HG03095 (cell line): ENCODE measurements at regions not wholly inside any gene's neighbourhood (a gene's known extent, or its start where the extent isn't known, plus 50 kb on each side); places are given as distances from the start of the nearest gene placed in this dataset.

Source experiments
- ATAC-seq: cut with Tn5 transposase; IDR thresholded peaks from one replicate; pipeline ENCODE4 v1.9.1; 2021; ENCODE audit warnings: moderate library complexity; ENCODE audit not compliant: unreplicated experiment

DNA sequence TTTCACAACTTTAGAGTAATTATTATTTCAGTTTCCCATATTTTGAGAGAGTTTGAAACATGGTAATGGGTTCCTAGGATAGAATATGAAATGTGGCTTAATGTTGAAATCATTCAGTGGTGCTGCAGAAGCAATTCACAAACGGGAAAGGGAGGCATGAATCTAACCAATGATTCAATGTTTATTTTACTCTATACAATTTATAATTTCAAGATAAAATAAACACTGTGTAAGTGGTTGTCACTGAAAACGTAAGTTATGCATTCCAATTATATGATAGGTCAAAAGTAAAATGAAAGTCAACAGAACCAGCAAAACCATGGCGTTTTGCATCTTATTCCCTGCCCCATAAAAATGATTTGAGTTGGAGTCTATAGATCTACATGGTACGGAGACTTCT is 1207.1 kb upstream of the CDH18 start:
- no peak for ATAC-seq

DNA sequence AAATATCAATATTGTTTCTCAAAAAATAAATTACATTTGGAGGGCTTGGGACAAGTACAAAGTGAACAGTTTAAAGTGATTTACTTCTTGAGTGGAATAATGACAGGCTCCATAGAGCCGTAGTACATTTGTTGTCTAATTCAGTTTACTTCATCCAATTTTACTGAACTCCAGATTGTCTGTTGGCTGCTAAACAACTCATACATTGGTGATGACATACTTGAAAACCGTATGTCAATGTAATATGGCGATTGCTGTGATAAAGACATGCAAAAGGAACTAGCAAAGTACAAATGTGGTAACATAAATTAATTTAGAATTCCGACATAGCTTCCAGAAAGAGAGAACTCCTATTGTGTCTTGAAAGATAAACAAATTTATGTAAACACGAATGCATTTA is 1197.5 kb upstream of the CDH18 start:
- ATAC-seq: no peak

GRCh38 chr5:21184581-21184980 is 1196.6 kb upstream of the CDH18 start:
- ATAC-seq: no peak

DNA sequence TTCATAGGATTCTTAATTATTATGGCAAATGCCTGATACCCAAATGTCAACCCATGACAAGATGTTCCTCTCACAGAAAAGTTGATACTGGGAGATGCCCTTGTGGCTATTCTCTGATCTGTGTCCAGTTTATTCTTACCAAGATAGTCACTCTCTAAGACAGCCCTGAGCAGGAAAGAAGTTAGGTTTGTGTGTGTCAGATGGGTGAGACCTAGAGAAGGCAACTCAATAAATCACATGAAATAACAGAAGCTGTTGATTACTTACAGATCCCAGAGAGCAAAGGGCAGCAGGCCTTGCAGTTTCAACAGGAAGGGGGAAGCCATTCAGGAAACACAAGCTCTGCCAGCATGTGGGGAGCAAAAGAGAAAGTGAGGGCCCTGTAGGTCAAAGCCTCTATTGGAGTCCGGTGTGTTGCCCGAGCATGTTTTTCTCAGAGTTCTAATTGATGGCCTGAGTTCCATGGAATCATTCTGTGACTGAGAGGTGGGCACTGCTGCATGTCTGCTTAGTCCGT is 1193.7 kb upstream of the CDH18 start:
- ATAC-seq: no peak

DNA sequence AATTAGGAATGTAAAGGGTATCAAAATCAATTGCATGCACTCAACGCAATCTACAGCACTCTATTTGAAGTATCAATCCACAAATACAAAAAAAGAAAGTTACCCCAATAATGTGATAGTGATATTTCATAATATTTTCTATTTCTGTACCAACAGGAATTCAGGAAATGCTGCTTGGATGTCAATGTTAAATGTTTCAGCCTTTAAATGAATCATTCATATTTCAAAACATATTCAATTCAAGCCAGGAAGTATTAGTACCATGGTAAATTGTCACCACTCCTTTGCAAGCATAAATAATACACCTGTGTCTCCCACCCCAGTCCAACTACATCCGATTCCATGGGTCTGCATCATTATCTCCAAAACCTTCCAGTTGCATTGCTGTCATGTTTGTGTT is 1185.5 kb upstream of the CDH18 start:
- ATAC-seq: no peak

DNA sequence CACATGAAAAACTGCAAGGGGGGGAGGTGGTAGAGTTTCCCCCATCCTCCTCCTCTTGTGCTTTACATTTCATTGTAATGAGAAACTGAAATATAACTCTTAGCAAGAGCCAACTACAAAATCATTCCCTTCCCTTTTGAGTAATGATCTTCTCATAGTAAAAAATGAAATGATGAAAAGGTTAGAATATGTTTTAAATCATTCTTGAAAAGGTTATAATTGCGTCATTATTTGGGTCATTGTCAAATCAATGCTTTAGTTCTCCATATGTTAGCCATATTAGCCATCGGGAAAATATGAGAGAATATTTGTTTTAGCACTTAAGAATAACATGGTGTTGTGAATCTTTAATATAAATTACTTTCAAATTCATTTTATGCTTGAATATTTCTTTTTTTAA is 1185.0 kb upstream of the CDH18 start:
- no peak for ATAC-seq

DNA sequence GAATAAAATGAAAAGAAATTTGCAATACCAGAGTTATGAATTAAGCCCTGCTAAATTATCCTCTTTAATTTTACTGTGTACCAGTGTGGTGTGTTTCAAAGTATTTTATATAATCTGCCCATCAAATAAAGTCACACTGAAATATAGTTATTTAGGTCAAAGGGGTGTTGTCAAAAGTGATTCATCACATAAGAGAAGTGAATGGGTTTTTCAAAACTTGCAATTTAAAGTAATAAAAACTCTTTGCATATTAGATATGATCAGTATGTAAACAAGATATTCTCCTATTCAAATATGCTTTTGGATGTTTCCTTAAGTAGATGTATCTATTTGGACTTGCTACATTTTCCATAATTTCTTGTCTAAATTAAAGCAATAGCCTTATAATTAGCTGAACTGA is 1183.0 kb upstream of the CDH18 start:
- ATAC-seq: no peak

DNA sequence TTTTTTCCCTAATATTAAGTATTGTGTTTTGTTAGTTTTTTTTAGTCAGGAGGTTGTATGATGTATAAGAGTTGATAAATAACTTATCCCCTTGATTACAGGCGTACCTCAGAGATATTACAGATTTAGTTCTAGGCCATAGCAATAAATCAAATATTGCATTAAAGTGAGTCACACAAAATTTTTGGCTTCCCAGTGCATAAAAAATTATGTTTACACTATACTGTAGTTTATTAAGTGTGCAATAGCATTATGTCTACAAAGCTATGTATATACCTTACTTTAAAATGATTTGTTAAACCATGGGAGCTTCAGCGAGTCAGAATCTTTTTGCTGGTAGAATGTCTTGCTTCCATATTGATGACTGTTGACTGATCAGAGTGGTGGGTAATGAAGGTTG is 1180.6 kb upstream of the CDH18 start:
- no peak for ATAC-seq

DNA sequence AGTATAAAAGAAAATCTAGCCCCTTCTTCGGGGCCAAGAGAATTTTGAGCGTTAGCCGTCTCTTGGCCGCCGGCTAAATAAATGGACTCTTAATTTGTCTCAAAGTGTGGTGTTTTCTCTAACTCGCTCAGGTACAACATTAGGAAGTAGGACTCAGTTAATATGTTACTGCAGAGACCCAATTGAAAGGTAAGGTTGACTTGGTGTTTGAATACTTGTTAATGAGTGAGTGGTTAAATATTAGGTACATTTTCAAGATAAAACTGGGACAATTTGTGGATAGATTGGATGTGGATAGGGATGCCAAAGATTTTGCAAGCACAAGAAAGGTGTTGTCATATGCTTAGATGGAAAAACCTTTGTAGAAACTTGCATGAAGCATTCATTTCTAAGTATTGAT is 1177.3 kb upstream of the CDH18 start:
- no peak for ATAC-seq

DNA sequence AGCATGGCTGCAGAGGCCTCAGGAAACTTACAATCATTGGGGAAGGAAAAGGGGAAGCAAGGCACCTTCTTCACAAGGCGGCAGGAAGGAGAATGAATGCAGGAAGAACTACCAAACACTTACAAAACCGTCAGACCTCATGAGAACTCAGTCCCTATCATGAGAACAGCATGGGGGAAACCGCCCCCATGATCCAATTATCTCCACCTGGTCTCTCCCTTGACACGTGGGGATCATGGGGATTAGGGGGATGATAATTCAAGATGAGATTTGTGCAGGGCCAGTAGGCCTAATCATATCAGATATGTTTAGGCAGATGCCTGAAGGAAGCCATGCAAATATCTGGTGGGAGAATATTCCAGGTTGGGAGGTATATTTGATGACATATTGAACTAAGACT is 1176.4 kb upstream of the CDH18 start:
- ATAC-seq: no peak

DNA sequence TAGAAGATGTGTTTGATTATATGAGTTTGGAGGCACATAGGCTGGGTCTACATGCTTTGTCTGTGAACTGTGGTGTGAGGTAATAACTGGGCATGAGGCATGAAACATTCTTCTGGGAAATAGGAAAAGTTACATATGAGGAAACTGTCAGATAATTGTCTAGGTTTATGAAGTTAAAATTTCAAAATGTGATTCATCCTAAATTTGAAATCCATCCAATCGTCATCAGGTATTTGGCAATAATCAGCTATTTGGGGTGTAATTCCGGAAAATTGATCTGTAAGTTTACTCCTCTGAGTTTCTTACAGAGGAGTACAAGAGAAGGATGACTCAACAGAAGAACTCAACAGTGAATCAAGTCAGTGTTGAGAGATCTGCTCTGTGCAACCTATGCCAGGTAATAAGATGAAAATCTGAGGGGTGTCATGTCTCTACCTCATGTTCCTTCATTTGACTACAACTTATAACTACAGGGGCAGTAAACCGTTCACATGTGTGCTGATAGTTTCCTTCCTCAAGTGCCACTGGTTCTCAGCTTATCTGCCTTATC is 1171.6 kb upstream of the CDH18 start:
- ATAC-seq: no peak

- no peak for ATAC-seq
Observed at GRCh38 chr5:21154526-21154925, 1166.5 kb upstream of the CDH18 start.

GRCh38 chr5:21152611-21153010 is 1164.6 kb upstream of the CDH18 start:
- no peak for ATAC-seq

DNA sequence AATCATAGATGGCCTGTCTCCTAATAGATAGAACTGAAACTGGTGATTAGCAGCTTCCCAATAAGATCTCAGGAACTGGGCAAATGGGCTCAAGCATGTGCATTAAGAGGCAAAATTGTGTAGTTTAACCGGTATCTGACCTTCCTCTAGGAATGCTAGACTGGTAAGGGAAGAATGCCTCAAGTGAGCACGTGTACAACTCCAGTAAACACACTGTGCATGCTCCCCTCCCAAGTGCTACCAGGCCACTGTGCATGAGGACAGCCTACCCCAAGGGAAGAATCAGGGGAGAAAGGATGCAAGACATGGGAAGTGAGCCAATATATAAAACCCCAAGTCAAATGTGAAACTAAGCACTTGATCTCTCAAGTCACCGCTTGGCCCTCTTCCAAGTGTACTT is 1157.4 kb upstream of the CDH18 start:
- no peak for ATAC-seq

GRCh38 chr5:21143686-21144085 is 1155.7 kb upstream of the CDH18 start:
- ATAC-seq: no peak

DNA sequence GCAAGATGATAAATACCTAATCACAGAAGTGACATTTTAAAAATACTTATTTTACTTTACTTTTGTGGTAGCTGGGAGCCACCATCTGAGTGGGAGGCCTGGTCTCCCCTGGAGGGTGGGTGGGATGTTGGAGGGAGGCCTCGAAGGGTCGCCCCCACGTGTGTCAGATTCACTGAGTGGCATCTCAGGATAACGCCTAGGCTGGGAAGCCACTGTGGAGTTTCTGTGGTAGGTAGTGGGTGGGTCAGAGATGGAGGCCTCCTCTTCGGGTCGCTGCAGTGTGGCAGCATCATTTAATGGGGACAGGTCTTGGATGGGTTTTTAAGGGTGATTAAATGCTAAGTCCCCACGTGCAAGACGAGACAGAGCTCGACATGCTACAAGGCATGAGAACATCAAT is 1154.8 kb upstream of the CDH18 start:
- no peak for ATAC-seq

GRCh38 chr5:21140987-21141386 is 1153.0 kb upstream of the CDH18 start:
- ATAC-seq: no peak

- ATAC-seq: no peak
Observed at GRCh38 chr5:21126236-21126635, 1138.2 kb upstream of the CDH18 start.

GRCh38 chr5:21125238-21125983 is 1137.4 kb upstream of the CDH18 start:
- ATAC-seq: no peak

- ATAC-seq: no peak
Observed at GRCh38 chr5:21121213-21121612, 1133.2 kb upstream of the CDH18 start.

DNA sequence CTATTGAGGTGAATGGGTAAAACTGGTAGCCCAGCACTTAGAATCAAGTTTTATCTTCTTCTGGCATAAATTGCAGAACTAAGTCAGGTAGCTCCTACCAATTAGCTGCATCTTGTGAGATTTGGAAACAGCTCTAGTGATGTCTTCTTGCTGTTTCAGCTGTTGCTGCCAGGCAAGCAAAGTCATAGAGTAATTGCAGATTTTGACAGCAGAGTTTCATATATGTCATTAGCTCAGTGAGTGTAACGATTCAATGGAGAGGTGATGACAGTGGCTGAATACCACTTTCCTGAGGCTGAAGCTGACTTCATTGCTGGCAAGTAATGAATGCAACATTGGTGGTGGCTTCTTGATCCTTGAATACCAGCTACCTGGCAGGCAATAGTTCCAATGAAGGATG is 1109.7 kb upstream of the CDH18 start:
- no peak for ATAC-seq

GRCh38 chr5:21094619-21095018 is 1106.6 kb upstream of the CDH18 start:
- ATAC-seq: no peak

DNA sequence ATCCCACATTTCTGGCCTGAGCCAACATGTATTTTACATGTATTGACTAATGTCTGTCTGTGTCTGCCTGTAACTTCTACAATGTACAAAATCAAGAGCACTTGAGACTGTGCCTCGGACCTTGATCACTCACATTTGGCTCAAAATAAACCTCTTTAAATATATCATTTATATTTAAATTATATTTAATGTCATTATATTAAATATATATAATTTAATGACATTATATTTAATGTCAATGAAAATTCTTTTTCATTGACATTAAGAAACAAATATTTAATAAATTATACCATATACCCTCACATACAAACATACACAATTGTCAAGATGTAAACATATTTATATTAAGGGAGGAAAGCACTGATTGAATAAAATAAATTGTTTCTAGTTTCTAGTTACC is 1099.8 kb upstream of the CDH18 start:
- no peak for ATAC-seq
